HEK293T (cell line): ENCODE measurements at regions not wholly inside any gene's neighbourhood (a gene's known extent, or its start where the extent isn't known, plus 50 kb on each side); places are given as distances from the start of the nearest gene placed in this dataset.

Experiments
- ARNT ChIP-seq: fragments of 450-650 bp; IDR thresholded peaks from 2 replicates; pipeline ENCODE4 v1.6.1; 2017; ENCODE audit warnings: mild to moderate bottlenecking
- BHLHE40 ChIP-seq: fragments of 450-650 bp; IDR thresholded peaks from 2 replicates; pipeline ENCODE4 v1.6.1; 2016; ENCODE audit warnings: mild to moderate bottlenecking, moderate library complexity, borderline replicate concordance
- FOXA1 ChIP-seq: fragments of 450-650 bp; IDR thresholded peaks from 2 replicates; pipeline ENCODE4 v1.6.1; 2016; ENCODE audit warnings: mild to moderate bottlenecking
- FOXK2 ChIP-seq: fragments of 450-650 bp; IDR thresholded peaks from 2 replicates; pipeline ENCODE4 v1.6.1; 2016; ENCODE audit warnings: mild to moderate bottlenecking
- FOXM1 ChIP-seq: fragments of 450-650 bp; IDR thresholded peaks from 2 replicates; pipeline ENCODE4 v1.6.1; 2017; ENCODE audit warnings: mild to moderate bottlenecking, borderline replicate concordance
- LEF1 ChIP-seq: fragments of 450-650 bp; IDR thresholded peaks from 2 replicates; pipeline ENCODE4 v1.6.1; 2017; ENCODE audit warnings: mild to moderate bottlenecking, borderline replicate concordance
- SP1 ChIP-seq: fragments of 450-650 bp; IDR thresholded peaks from 2 replicates; pipeline ENCODE4 v1.6.1; 2017
- SUZ12 ChIP-seq: fragments of 450-650 bp; IDR thresholded peaks from 2 replicates; pipeline ENCODE4 v1.6.1; 2016; ENCODE audit warnings: mild to moderate bottlenecking
- TARDBP ChIP-seq: fragments of 450-650 bp; IDR thresholded peaks from 2 replicates; pipeline ENCODE4 v1.6.1; 2016

DNA sequence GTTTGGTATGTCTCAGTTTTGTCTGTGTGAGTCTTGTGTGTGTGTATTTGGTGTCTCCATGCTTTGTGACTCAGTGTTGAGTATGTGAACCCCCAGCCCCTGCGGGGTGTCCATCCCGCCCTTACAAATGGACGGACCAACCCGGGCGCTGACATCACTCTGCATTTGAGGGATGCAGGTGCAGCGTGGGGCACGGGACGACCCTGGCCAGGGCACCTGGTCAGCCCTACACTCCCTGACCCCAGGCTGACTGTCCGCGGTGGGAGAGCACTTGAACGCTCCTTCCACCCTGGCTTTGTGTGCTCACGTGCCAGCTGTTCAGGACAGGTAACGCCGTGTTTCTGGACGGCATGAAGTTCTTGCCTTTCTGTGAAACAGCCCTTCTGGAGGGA is 369.0 kb downstream of the BRD1 start:
- TF ChIP-seq FOXK2: no peak
- no peak for TF ChIP-seq FOXA1
- no peak for TF ChIP-seq FOXM1
- no peak for TF ChIP-seq SP1
- TF ChIP-seq TARDBP: no peak
- TF ChIP-seq SUZ12: no peak
- TF ChIP-seq BHLHE40: no peak
- no peak for TF ChIP-seq LEF1
- TF ChIP-seq ARNT: no peak
